RWPE2 (cell line): ENCODE measurements at regions not wholly inside any gene's neighbourhood (a gene's known extent, or its start where the extent isn't known, plus 50 kb on each side); places are given as distances from the start of the nearest gene placed in this dataset.

ENCODE experiments used
- ATAC-seq: fragments of 200-7000 bp; cut with Tn5 transposase; 3 replicates; pipeline ENCODE4 v1.9.1; 2021; ENCODE audit warnings: low read depth
- DNase-seq: peaks from one replicate; pipeline ENCODE4 v3.0.0-alpha.2; 2020; ENCODE audit warnings: low spot score
- H3K27ac ChIP-seq: fragments of 450-650 bp; 2 replicates; pipeline ENCODE4 v1.5.1; 2017; ENCODE audit warnings: mild to moderate bottlenecking; ENCODE audit not compliant: poor library complexity, severe bottlenecking
- H3K27me3 ChIP-seq: fragments of 250-450 bp; sonication (Bioruptor Pico); 2 replicates; pipeline ENCODE4 v1.5.1; 2021; ENCODE audit warnings: mild to moderate bottlenecking, moderate library complexity; ENCODE audit not compliant: insufficient read depth, poor library complexity, severe bottlenecking
- H3K36me3 ChIP-seq: fragments of 250-450 bp; sonication (Bioruptor Pico); 2 replicates; pipeline ENCODE4 v1.5.1; 2020; ENCODE audit warnings: low read depth, mild to moderate bottlenecking, moderate library complexity
- H3K4me1 ChIP-seq: fragments of 250-450 bp; sonication (Bioruptor Pico); 2 replicates; pipeline ENCODE4 v1.5.1; 2021; ENCODE audit warnings: mild to moderate bottlenecking, moderate library complexity; ENCODE audit not compliant: insufficient read depth, poor library complexity, severe bottlenecking
- H3K4me3 ChIP-seq: fragments of 250-450 bp; sonication (Bioruptor Pico); 2 replicates; pipeline ENCODE4 v1.5.1; 2021; ENCODE audit warnings: mild to moderate bottlenecking, moderate library complexity; ENCODE audit not compliant: severe bottlenecking
- H3K9me3 ChIP-seq: fragments of 250-450 bp; sonication (Bioruptor Pico); 2 replicates; pipeline ENCODE4 v1.5.1; 2021; ENCODE audit warnings: mild to moderate bottlenecking, moderate library complexity; ENCODE audit not compliant: severe bottlenecking
- CTCF ChIP-seq: fragments of 450-650 bp; IDR thresholded peaks from one replicate; pipeline ENCODE4 v1.5.1; 2017; ENCODE audit warnings: mild to moderate bottlenecking, moderate library complexity; ENCODE audit not compliant: poor library complexity, severe bottlenecking

- no peaks in the 10 kb centered on the region for H3K9me3 ChIP-seq
- ATAC-seq (no peak), DNase-seq (no peak)
- H3K4me3 ChIP-seq = no peak overlapping the region
- no peak overlapping the region for H3K27ac ChIP-seq
- no peak for TF ChIP-seq CTCF
- no peaks in the 10 kb centered on the region for H3K36me3 ChIP-seq
- H3K4me1 ChIP-seq = no peaks in the 10 kb centered on the region
- no peaks in the 10 kb centered on the region for H3K27me3 ChIP-seq
These were observed 266.8 kb downstream of the EPM2A start for GRCh38 chr6:145468534-145468933.

- no peak for ATAC-seq
- Histone ChIP-seq H3K4me3 (no peak overlapping the region), H3K27ac (no peak overlapping the region), H3K4me1 (no peaks in the 10 kb centered on the region), H3K27me3 (no peaks in the 10 kb centered on the region), H3K9me3 (no peaks in the 10 kb centered on the region), H3K36me3 (no peaks in the 10 kb centered on the region)
- DNase-seq = no peak
- TF ChIP-seq CTCF = no peak
These were observed 266.3 kb downstream of the EPM2A start for GRCh38 chr6:145469021-145469420.

GRCh38 chr6:145475794-145476396 lies 259.4 kb downstream of the EPM2A start:
- no peak for TF ChIP-seq CTCF
- DNase-seq = no peak
- Histone ChIP-seq H3K27me3 (no peaks in the 10 kb centered on the region), H3K9me3 (peaks cover 7% of the 10 kb centered on the region), H3K27ac (no peak overlapping the region), H3K4me1 (no peaks in the 10 kb centered on the region), H3K36me3 (no peaks in the 10 kb centered on the region), H3K4me3 (no peak overlapping the region)
- ATAC-seq = no peak

- H3K27me3 ChIP-seq = no peaks in the 10 kb centered on the region
- H3K27ac ChIP-seq = no peak overlapping the region
These were observed 255.3 kb downstream of the EPM2A start for GRCh38 chr6:145480024-145480423.

More at GRCh38 chr6:145480024-145480423, 255.3 kb downstream of the EPM2A start:
- Histone ChIP-seq H3K4me1 (peaks cover 28% of the 10 kb centered on the region), H3K4me3 (no peak overlapping the region), H3K9me3 (peaks cover 7% of the 10 kb centered on the region), H3K36me3 (no peaks in the 10 kb centered on the region)
- no peak for TF ChIP-seq CTCF
- no peak for DNase-seq
- no peak for ATAC-seq
